Testis (tissue), 2 donors: ENCODE measurements at regions not wholly inside any gene's neighbourhood (a gene's known extent, or its start where the extent isn't known, plus 50 kb on each side); places are given as distances from the start of the nearest gene placed in this dataset.

ENCODE experiments used
- DNase-seq: peaks from one replicate; pipeline ENCODE4 v3.0.0-alpha.2; 2019
- H3K27ac ChIP-seq, 2 donors: fragments of 200-600 bp; sonication (generic); one replicate each; pipeline ENCODE4 v1.5.1; 2019
- H3K27me3 ChIP-seq: fragments of 200-600 bp; sonication (generic); one replicate; pipeline ENCODE4 v1.5.1; 2019
- H3K36me3 ChIP-seq: fragments of 200-600 bp; sonication (generic); one replicate; pipeline ENCODE4 v1.5.1; 2017; ENCODE audit warnings: low read depth; ENCODE audit errors: missing control alignments
- H3K4me1 ChIP-seq: fragments of 200-600 bp; sonication (generic); one replicate; pipeline ENCODE4 v1.5.1; 2019
- H3K4me3 ChIP-seq, 2 donors: fragments of 200-600 bp; sonication (generic); one replicate each; pipeline ENCODE4 v1.5.1; 2017 to 2019
- H3K9me3 ChIP-seq: fragments of 200-600 bp; sonication (generic); one replicate; pipeline ENCODE4 v1.5.1; 2017
- POLR2A ChIP-seq: fragments of 450-650 bp; IDR thresholded peaks from one replicate; pipeline ENCODE4 v1.6.1; 2017; ENCODE audit warnings: antibody characterized with exemption, mild to moderate bottlenecking, moderate library complexity
- WGBS, 2 donors: methylation state at CpG; one replicate each; pipeline ENCODE4 v1.1.5; 2018; 5-methylcytosine and 5-hydroxymethylcytosine counted together
- intact Hi-C: fragments of 100-400 bp; cut with DNase I; formaldehyde crosslinking; loops from one replicate; pipeline ENCODE4 v1.15.1; 2023; ENCODE audit warnings: low total_unique reads
- TF ChIP-seq, protein P1 (sequence below), 3 experiments: fragments of 450-650 bp in 2 of 3; fragments of 200-600 bp in 1 of 3; sonication (generic) in 1 of 3; IDR thresholded peaks; one replicate each; pipeline ENCODE4 v1.5.1; 2016 to 2019; ENCODE audit warnings: antibody characterized with exemption in 3 of 3, mild to moderate bottlenecking in 2 of 3, moderate library complexity in 1 of 3

DNA sequence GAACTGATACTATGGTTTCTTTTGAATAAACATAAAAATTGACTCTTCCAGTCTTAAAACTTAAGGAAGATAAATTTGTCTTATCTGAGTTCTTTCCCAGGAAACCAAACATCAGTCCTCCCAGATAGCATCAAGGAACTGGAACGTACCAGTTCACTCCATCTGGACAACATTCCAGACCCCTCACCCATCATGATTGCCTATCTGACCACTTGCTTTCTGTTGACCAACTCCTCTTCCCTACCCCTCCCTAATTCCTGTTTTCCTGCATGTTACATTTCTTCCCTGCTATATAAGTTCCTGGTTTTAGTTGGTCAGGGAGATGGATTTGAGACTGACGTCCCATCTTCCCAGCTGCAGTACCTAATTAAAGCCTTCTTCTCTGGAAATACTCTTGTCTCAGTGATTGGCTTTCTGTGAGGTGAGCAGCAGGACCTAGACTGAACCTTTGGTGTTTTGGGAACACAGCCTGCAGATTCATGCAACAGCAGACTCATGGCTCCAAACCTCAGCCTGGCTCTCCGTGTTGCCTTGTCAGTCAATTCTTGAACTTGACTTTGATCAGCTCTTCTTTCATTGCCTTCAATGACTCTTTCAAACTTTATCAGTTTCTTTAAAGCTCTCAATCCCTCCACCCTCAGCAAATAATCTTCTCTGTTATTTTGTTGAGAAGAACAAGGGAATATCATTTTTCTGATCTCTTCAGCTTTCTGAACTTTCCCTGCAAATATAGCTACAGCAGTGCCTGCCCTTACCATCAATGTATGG lies 123.6 kb downstream of the RPL22L1 start:
- TF ChIP-seq, protein P1, sequence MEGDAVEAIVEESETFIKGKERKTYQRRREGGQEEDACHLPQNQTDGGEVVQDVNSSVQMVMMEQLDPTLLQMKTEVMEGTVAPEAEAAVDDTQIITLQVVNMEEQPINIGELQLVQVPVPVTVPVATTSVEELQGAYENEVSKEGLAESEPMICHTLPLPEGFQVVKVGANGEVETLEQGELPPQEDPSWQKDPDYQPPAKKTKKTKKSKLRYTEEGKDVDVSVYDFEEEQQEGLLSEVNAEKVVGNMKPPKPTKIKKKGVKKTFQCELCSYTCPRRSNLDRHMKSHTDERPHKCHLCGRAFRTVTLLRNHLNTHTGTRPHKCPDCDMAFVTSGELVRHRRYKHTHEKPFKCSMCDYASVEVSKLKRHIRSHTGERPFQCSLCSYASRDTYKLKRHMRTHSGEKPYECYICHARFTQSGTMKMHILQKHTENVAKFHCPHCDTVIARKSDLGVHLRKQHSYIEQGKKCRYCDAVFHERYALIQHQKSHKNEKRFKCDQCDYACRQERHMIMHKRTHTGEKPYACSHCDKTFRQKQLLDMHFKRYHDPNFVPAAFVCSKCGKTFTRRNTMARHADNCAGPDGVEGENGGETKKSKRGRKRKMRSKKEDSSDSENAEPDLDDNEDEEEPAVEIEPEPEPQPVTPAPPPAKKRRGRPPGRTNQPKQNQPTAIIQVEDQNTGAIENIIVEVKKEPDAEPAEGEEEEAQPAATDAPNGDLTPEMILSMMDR (IDR thresholded peaks at IDR 0.05), result no peak
- no peak for TF ChIP-seq POLR2A
- H3K9me3 ChIP-seq, result no peaks in the 10 kb centered on the region
- 91 to 94% methylated on average over 3 of the region's 3 CpGs for WGBS, 2 donors
- no peaks in the 10 kb centered on the region for H3K27me3 ChIP-seq
- peaks cover under 1% of the 10 kb centered on the region for H3K4me1 ChIP-seq
- no peak overlapping the region for H3K27ac ChIP-seq
- H3K36me3 ChIP-seq, result no peaks in the 10 kb centered on the region
- DNase-seq, result no peak
- H3K4me3 ChIP-seq, result no peak overlapping the region
- intact Hi-C loops, result no loop called here

DNA sequence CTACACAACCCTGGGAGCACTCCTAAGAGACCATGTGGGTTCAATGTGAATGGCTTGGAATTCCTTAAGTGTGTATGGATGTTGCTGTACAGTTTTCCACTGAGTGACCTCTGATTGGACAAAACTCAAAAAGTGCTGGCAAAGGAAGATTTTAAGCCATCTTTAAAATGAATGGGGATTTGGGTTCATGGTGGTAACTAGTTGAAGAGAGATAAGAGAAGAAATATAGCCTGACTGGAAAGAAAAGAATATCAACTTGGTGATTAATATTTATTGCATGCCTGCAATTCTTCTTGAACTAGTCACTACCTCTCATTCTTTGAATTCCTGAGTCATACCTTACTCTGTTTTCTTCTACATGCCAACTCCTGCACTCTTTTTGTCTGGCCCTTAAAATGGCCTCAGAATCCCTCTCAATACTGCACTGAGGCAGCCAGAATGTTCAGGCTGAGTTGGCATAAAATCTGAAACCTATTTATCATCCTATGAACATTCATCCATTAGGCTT lies 124.7 kb downstream of the RPL22L1 start:
- intact Hi-C loops, result no loop called here

DNA sequence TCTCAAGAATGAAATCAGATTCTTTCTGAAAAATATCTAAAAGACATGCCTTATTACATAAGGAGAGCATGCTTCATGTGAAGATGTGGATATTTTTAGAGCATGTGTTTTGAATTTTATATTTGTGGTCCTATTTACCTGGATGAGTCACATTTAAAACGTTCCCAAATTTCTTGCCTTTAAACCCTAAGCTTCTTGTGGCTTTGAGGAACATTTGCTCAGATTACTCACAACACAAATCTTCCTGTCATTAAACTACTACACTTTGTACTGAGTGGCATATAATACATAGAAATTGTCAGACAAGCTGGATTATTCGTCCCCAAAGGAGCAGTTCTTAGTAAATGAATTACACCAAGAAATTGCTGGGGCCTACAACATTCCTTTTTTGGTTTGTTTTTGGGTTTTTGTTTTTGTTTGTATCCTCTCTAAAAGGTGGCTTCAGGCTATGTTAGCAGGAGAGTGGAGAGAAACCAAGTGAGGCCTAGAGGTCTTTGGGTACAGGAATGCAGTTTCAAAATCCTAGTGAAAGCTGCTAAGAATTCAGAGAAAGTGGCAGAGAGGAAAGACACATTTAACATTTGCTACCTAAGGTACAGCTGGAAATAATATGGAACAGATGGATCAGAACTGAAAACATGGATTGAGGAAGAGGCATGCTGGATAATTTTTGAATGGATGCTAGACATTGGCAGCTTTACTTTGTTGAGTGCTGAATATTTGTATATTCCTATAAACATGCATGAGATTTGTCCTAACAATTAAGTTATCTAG lies 128.1 kb downstream of the RPL22L1 start:
- WGBS, 2 donors, result 29 to 50% methylated on average over 2 of the region's 2 CpGs
- TF ChIP-seq POLR2A, result no peak
- TF ChIP-seq, protein P1 (IDR thresholded peaks at IDR 0.05), result no peak
- H3K27me3 ChIP-seq, result no peaks in the 10 kb centered on the region
- DNase-seq, result no peak
- H3K27ac ChIP-seq, result peak overlapping the region; percentile 57 to 81
- intact Hi-C loops, result no loop called here
- peaks cover 5% of the 10 kb centered on the region for H3K4me1 ChIP-seq
- no peak overlapping the region for H3K4me3 ChIP-seq
- H3K36me3 ChIP-seq, result no peaks in the 10 kb centered on the region
- H3K9me3 ChIP-seq, result no peaks in the 10 kb centered on the region

More for the DNA sequence above, 124.7 kb downstream of the RPL22L1 start:
- H3K9me3 ChIP-seq, result no peaks in the 10 kb centered on the region
- H3K4me1 ChIP-seq, result peaks cover 5% of the 10 kb centered on the region
- no peak for DNase-seq
- no peaks in the 10 kb centered on the region for H3K27me3 ChIP-seq
- no peak for TF ChIP-seq POLR2A
- TF ChIP-seq, protein P1 (IDR thresholded peaks at IDR 0.05), result no peak
- H3K27ac ChIP-seq, result no peak overlapping the region
- H3K36me3 ChIP-seq, result no peaks in the 10 kb centered on the region
- H3K4me3 ChIP-seq, result no peak overlapping the region

DNA sequence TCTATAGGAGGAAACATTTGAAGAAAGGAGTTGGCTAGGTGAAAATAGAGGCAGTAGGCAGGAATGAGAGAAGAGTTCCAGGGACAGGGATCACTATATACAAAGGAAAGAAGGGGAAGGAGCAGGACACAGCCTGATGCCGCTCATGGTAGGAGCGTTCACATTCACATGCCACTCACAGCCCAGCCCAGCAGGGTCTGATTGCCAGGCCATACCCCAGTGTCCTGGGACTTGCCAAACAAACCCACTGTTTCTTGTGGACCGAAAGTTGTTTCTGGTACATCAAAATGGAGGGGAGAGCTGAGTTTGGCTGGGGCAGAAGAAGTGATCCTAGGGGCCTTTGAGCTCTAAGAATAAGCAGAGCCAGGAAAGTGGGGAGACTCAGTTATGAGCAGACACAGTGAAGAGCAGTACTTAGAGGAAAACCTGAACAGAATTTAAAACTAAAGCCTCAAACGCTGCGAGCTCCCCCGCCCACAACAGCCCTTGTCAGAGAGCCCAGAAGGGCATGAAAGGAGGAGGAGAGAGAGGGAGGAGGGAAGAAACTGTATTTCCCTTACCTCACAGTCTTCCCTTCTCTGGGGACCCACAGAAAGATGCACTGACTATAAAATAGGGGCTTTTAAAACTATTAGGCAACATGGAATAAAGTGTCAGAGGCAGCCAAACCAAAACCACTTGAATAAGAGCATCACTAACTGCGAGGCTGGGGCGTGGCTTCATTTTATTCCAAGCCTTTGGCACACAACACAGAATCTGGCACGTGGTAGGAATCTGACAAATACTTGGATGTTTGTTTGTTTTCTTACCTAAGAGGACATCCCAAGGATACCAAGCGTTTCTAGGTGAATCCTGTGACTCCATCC lies 129.0 kb downstream of the RPL22L1 start:
- DNase-seq, result peak; percentile 72
- intact Hi-C loops, result no loop called here
- Histone ChIP-seq H3K36me3 (no peaks in the 10 kb centered on the region), H3K4me1 (peaks cover 5% of the 10 kb centered on the region), H3K27me3 (no peaks in the 10 kb centered on the region), H3K9me3 (no peaks in the 10 kb centered on the region), H3K4me3 (no peak overlapping the region), H3K27ac (peak overlapping the region; percentile 57 to 81)
- WGBS, 2 donors, result 20 to 31% methylated on average over 10 of the region's 10 CpGs
- TF ChIP-seq, protein P1 (IDR thresholded peaks at IDR 0.05), result no peak
- TF ChIP-seq POLR2A, result no peak
